Fibroblast of skin of right biceps (primary cell): ENCODE measurements at regions not wholly inside any gene's neighbourhood (a gene's known extent, or its start where the extent isn't known, plus 50 kb on each side); places are given as distances from the start of the nearest gene placed in this dataset.
A peak's percentile ranks its signal among the peaks of the same experiment; 100 is the strongest.

ENCODE experiments used
- DNase-seq: peaks from one replicate; pipeline ENCODE4 v3.0.0-alpha.2; 2013

GRCh38 chr2:120809609-120810440 lies 74.2 kb downstream of the GLI2 start:
- no peak for DNase-seq

DNA sequence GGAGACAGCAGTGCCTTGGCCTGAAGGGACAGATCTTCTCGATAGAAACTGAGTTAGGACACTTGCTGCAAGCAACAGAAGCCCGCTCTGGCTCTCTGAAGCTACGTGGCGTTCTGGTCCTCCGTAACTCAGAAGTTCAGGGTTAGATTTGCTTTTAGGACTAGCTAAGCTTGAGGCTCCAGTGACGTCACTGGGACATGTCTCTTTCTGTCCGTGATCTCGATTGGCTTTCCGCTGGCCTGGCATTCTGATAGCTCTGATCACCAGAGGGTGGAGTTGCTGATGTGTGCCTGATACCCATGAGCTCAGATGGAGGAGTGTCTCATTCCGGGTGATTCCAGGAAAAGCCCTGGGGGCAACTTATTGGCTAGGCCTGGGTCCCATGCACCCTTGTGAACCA lies 75.0 kb downstream of the GLI2 start:
- DNase-seq: no peak

- no peak for DNase-seq
Measured at GRCh38 chr2:120812866-120813265, 77.2 kb downstream of the GLI2 start.

DNA sequence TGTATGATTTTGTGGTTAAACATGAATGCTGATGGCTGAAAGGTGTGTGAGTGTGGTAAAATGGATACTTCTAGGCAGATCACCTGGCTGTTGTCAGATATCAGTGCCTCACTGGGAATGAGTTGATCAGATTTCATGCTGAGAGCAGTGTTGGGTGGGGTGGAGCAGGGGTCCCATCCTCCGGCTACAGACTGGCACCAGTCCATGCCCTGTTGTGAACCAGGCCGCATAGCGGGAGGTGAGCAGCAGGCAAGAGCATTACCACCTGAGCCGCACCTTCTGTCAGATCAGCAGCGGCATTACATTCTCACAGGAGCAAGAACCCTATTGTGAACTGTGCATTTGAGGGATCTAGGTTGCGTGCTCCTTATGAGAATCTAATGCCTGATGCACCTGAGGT lies 78.7 kb downstream of the GLI2 start:
- no peak for DNase-seq

GRCh38 chr2:120815292-120815691 lies 79.6 kb downstream of the GLI2 start:
- no peak for DNase-seq

DNA sequence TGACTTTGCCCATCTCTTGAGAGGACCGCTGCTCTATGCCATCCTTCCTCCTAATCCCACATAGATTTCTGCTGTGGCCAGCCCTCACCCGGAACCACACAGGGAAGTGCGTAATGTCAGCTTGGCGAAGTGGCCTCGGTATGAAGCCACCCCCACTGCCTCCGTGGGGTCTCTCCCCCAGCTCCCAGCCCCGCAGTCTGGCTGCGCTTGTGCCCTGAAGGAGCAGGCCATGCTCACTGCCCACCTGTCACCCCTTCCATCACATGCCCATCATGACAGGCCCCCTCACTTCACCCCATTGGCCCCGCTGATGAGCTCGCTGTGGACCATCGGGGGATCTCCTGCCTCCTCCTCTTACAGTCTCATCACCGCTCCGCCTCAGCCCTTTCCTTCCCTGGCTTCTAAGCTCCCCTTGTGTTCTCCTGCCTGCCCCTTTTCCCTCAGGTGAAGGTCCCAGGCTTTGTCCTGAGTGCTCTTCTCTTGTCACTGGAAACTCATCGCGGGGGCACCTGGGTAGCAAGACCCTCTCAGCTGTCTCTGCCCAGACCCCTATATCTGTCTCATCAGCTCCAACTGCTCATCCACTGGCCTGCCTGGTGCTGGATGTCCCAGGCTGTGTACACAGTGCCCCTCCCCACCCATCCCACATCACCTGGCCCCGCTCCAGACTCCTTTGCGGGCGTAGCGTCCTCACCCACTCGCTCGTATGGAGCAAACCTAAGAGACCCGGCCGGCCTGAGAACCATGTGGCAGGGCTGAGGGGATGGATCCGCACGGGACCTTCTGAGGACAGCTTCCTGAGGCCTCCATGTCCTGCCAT lies 81.7 kb downstream of the GLI2 start:
- no peak for DNase-seq

- DNase-seq: no peak
Measured at GRCh38 chr2:120817956-120818325, 82.3 kb downstream of the GLI2 start.

GRCh38 chr2:120818441-120818920 lies 82.8 kb downstream of the GLI2 start:
- peak; percentile 95 for DNase-seq

DNA sequence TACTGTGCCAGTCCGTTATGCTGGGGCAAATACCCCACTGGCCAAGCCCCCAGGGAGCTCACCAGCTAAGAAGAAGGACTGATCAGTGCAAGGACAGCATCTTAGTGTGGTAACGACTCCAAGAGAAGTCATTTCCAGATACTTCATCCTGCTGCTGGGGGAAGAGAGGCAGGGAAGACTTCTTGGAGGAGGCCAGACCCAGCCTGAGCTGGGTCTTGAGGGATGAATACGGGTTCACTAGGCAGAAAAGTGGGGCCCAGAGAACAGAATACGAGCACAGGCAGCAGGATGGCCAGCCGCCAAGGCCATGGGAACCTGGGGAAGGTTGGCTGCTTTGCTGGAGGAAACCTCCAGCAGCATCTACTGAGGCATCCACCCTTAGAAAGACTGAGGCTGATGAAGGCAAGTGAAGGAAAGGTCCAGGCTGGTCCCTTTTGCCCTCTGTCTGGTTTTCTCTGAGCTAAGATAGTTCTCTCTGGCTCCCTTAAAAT lies 84.1 kb downstream of the GLI2 start:
- DNase-seq: peak; percentile 4

GRCh38 chr2:120820263-120820952 lies 84.7 kb downstream of the GLI2 start:
- peak; percentile 88 for DNase-seq

GRCh38 chr2:120820953-120821279 lies 85.2 kb downstream of the GLI2 start:
- peak; percentile 87 for DNase-seq

GRCh38 chr2:120821446-120822160 lies 85.9 kb downstream of the GLI2 start:
- DNase-seq: no peak

- no peak for DNase-seq
Measured at GRCh38 chr2:120822933-120823332, 87.3 kb downstream of the GLI2 start.

GRCh38 chr2:120823551-120823950 lies 87.9 kb downstream of the GLI2 start:
- no peak for DNase-seq

GRCh38 chr2:120824246-120824645 lies 88.6 kb downstream of the GLI2 start:
- no peak for DNase-seq

- DNase-seq: peak; percentile 53
Measured at GRCh38 chr2:120825370-120826259, 89.9 kb downstream of the GLI2 start.

- DNase-seq: no peak
Measured at GRCh38 chr2:120826260-120826648, 90.6 kb downstream of the GLI2 start.

- DNase-seq: no peak
Measured at GRCh38 chr2:120826716-120827410, 91.2 kb downstream of the GLI2 start.

DNA sequence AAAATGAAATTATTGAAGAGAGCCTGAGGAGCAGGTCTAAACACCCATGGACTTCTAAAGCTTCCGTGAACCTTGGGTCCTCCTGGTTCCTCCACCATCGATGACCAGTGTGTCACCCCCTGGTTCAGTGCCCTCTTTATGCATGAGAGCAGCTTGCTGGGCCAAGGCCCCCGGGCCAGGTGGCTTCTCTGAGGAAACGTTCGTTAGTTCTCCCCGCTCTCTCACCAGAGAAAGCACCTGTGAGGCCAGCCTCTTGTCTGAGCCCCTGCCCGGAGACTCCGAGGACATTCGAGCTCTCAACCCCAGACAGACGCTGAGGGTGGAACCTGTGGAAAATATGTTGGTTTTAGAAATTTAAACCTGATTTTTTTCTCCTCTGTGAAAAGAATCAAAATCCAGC lies 92.4 kb downstream of the GLI2 start:
- no peak for DNase-seq

GRCh38 chr2:120828829-120829632 lies 93.4 kb downstream of the GLI2 start:
- no peak for DNase-seq
